ENCODE measurements at regions not wholly inside any gene's neighbourhood (a gene's known extent, or its start where the extent isn't known, plus 50 kb on each side); places are given as distances from the start of the nearest gene placed in this dataset.

GRCh38 chr7:98555403-98555802, 61.7 kb upstream of the NPTX2 start:
- no peak overlapping the region for H3K4me3 ChIP-seq (ENCODE audit: low read length)
- DNase-seq (ENCODE audit: low read depth): no peak
- no peak for TF ChIP-seq CTCF (conservative IDR thresholded peaks at IDR 0.05; ENCODE audit: low read length)

- no peak for TF ChIP-seq CTCF (conservative IDR thresholded peaks at IDR 0.05; ENCODE audit: low read length)
- H3K4me3 ChIP-seq (ENCODE audit: low read length): no peak overlapping the region
- DNase-seq (ENCODE audit: low read depth): no peak
Measured at GRCh38 chr7:98553666-98554065, 63.4 kb upstream of the NPTX2 start.

- no peak overlapping the region for H3K4me3 ChIP-seq (ENCODE audit: low read length)
- no peak for TF ChIP-seq CTCF (conservative IDR thresholded peaks at IDR 0.05; ENCODE audit: low read length)
- no peak for DNase-seq (ENCODE audit: low read depth)
Measured at GRCh38 chr7:98551611-98552273, 65.3 kb upstream of the NPTX2 start.

GRCh38 chr7:98548971-98549370, 68.1 kb upstream of the NPTX2 start:
- no peak overlapping the region for H3K4me3 ChIP-seq (ENCODE audit: low read length)
- no peak for TF ChIP-seq CTCF (conservative IDR thresholded peaks at IDR 0.05; ENCODE audit: low read length)
- DNase-seq (ENCODE audit: low read depth): no peak

- no peak for TF ChIP-seq CTCF (conservative IDR thresholded peaks at IDR 0.05; ENCODE audit: low read length)
- DNase-seq (ENCODE audit: low read depth): no peak
- H3K4me3 ChIP-seq (ENCODE audit: low read length): no peak overlapping the region
Measured at GRCh38 chr7:98548370-98548769, 68.7 kb upstream of the NPTX2 start.

- H3K4me3 ChIP-seq (ENCODE audit: low read length): no peak overlapping the region
- DNase-seq (ENCODE audit: low read depth): no peak
- TF ChIP-seq CTCF (conservative IDR thresholded peaks at IDR 0.05; ENCODE audit: low read length): no peak
Measured at GRCh38 chr7:98541101-98541500, 76.0 kb upstream of the NPTX2 start.

GRCh38 chr7:98539865-98540264, 77.2 kb upstream of the NPTX2 start:
- DNase-seq (ENCODE audit: low read depth): no peak
- no peak overlapping the region for H3K4me3 ChIP-seq (ENCODE audit: low read length)
- no peak for TF ChIP-seq CTCF (conservative IDR thresholded peaks at IDR 0.05; ENCODE audit: low read length)

Data from AG10803 (cell line).